ENCODE measurements at regions not wholly inside any gene's neighbourhood (a gene's known extent, or its start where the extent isn't known, plus 50 kb on each side); places are given as distances from the start of the nearest gene placed in this dataset.

- TF ChIP-seq, protein P1, sequence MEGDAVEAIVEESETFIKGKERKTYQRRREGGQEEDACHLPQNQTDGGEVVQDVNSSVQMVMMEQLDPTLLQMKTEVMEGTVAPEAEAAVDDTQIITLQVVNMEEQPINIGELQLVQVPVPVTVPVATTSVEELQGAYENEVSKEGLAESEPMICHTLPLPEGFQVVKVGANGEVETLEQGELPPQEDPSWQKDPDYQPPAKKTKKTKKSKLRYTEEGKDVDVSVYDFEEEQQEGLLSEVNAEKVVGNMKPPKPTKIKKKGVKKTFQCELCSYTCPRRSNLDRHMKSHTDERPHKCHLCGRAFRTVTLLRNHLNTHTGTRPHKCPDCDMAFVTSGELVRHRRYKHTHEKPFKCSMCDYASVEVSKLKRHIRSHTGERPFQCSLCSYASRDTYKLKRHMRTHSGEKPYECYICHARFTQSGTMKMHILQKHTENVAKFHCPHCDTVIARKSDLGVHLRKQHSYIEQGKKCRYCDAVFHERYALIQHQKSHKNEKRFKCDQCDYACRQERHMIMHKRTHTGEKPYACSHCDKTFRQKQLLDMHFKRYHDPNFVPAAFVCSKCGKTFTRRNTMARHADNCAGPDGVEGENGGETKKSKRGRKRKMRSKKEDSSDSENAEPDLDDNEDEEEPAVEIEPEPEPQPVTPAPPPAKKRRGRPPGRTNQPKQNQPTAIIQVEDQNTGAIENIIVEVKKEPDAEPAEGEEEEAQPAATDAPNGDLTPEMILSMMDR (IDR thresholded peaks at IDR 0.05; ENCODE audit: partially characterized antibody, unreplicated experiment): no peak
- H3K27ac Mint-ChIP-seq (ENCODE audit: unreplicated experiment): no peak overlapping the region
- no peaks in the 10 kb centered on the region for H3K27me3 Mint-ChIP-seq (ENCODE audit: unreplicated experiment)
- no peak for DNase-seq
- H3K9me3 Mint-ChIP-seq (ENCODE audit: unreplicated experiment): peaks cover 1% of the 10 kb centered on the region
- H3K4me1 Mint-ChIP-seq (ENCODE audit: low read depth, unreplicated experiment): no peaks in the 10 kb centered on the region
- H3K4me3 Mint-ChIP-seq (ENCODE audit: unreplicated experiment): no peak overlapping the region
- H3K36me3 Mint-ChIP-seq (ENCODE audit: unreplicated experiment): peaks cover 7% of the 10 kb centered on the region
Measured at GRCh38 chr10:121648493-121648892, 50.2 kb upstream of the FGFR2 start.

GRCh38 chr10:121648059-121648458 is 49.8 kb upstream of the FGFR2 start:
- TF ChIP-seq, protein P1 (IDR thresholded peaks at IDR 0.05; ENCODE audit: partially characterized antibody, unreplicated experiment): no peak
- Mint-ChIP-seq H3K36me3 (ENCODE audit: unreplicated experiment) (peaks cover 7% of the 10 kb centered on the region), H3K27me3 (ENCODE audit: unreplicated experiment) (no peaks in the 10 kb centered on the region), H3K9me3 (ENCODE audit: unreplicated experiment) (peaks cover 1% of the 10 kb centered on the region), H3K27ac (ENCODE audit: unreplicated experiment) (no peak overlapping the region), H3K4me1 (ENCODE audit: low read depth, unreplicated experiment) (no peaks in the 10 kb centered on the region), H3K4me3 (ENCODE audit: unreplicated experiment) (no peak overlapping the region)
- no peak for DNase-seq
